Uterus (tissue), 2 donors: ENCODE measurements at regions not wholly inside any gene's neighbourhood (a gene's known extent, or its start where the extent isn't known, plus 50 kb on each side); places are given as distances from the start of the nearest gene placed in this dataset.

Experiments used
- POLR2A ChIP-seq, 2 donors: fragments of 450-650 bp; IDR thresholded peaks; one replicate each; pipeline ENCODE4 v1.6.1; 2016; ENCODE audit warnings: antibody characterized with exemption in 2 of 2, mild to moderate bottlenecking in 1 of 2, moderate library complexity in 1 of 2
- TF ChIP-seq, protein P1 (sequence below), 4 experiments: fragments of 200-600 bp in 2 of 4; fragments of 450-650 bp in 2 of 4; sonication (generic) in 2 of 4; IDR thresholded peaks; one replicate each; pipeline ENCODE4 v1.5.1; 2016 to 2019; ENCODE audit warnings: antibody characterized with exemption in 4 of 4, mild to moderate bottlenecking in 2 of 4, moderate library complexity in 1 of 4

DNA sequence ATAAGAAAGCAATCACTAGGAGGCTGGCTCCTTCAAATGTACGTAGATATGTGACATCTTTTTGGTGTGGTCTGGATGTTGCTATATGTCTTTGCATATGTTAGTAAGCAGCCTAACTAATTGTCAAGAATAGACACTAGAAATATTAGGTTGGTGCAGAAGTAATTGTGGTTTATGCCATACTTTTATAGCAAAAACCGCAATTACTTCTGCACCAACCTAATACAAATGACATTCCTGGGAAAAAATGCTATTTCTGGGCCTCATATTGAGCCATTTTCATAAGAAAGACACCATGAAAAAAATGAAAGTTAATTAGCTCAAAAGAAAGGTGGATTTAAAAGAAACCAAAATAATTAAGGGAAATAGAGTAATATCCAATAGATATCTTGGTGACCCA, 555.8 kb downstream of the ZNF385D start:
- TF ChIP-seq, protein P1, sequence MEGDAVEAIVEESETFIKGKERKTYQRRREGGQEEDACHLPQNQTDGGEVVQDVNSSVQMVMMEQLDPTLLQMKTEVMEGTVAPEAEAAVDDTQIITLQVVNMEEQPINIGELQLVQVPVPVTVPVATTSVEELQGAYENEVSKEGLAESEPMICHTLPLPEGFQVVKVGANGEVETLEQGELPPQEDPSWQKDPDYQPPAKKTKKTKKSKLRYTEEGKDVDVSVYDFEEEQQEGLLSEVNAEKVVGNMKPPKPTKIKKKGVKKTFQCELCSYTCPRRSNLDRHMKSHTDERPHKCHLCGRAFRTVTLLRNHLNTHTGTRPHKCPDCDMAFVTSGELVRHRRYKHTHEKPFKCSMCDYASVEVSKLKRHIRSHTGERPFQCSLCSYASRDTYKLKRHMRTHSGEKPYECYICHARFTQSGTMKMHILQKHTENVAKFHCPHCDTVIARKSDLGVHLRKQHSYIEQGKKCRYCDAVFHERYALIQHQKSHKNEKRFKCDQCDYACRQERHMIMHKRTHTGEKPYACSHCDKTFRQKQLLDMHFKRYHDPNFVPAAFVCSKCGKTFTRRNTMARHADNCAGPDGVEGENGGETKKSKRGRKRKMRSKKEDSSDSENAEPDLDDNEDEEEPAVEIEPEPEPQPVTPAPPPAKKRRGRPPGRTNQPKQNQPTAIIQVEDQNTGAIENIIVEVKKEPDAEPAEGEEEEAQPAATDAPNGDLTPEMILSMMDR (IDR thresholded peaks at IDR 0.05): no peak
- no peak for TF ChIP-seq POLR2A (IDR thresholded peaks at IDR 0.05)
